Right ventricle myocardium inferior (tissue), 1 donor: ENCODE measurements at regions not wholly inside any gene's neighbourhood (a gene's known extent, or its start where the extent isn't known, plus 50 kb on each side); places are given as distances from the start of the nearest gene placed in this dataset.
A peak's percentile ranks its signal among the peaks of the same experiment; 100 is the strongest.

ENCODE experiments used
- ATAC-seq: fragments of 200-7000 bp; cut with Tn5 transposase; one replicate; pipeline ENCODE4 v1.9.1; 2020; ENCODE audit warnings: mild to moderate bottlenecking, moderate library complexity
- DNase-seq: peaks from one replicate; pipeline ENCODE4 v3.0.0; 2021; ENCODE audit errors: missing footprints
- intact Hi-C: fragments of 100-400 bp; cut with DNase I; formaldehyde crosslinking; loops from one replicate; pipeline ENCODE4 v1.11.0; 2022
- donor health status: DM: no; HTN: yes; CAD: no; lungs with severe emphysema.

DNA sequence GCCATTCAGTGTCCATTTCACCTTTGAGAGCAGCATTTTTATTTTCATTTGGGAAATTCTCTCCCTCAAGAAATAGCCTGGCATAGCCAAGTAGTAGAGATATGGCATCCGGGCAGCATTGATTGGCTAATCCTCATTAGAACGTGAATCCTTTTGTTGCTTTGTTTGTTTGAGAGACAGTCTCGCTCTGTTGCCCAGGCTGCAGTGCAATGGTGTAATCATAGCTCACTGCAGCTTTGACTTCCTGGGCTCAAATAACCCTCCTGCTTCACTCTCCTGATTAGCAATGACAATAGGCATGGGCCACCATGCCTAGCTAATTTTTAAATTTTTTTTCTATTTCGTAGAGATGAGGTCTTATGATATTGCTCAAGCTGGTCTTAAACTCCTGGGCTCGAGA is 1174.9 kb upstream of the AUTS2 start:
- intact Hi-C loops = loop anchor here (10.0 kb wide), 1 partner anchor 239 kb away; no protein-coding TSS in a partner anchor
- DNase-seq (no peak), ATAC-seq (no peak)

DNA sequence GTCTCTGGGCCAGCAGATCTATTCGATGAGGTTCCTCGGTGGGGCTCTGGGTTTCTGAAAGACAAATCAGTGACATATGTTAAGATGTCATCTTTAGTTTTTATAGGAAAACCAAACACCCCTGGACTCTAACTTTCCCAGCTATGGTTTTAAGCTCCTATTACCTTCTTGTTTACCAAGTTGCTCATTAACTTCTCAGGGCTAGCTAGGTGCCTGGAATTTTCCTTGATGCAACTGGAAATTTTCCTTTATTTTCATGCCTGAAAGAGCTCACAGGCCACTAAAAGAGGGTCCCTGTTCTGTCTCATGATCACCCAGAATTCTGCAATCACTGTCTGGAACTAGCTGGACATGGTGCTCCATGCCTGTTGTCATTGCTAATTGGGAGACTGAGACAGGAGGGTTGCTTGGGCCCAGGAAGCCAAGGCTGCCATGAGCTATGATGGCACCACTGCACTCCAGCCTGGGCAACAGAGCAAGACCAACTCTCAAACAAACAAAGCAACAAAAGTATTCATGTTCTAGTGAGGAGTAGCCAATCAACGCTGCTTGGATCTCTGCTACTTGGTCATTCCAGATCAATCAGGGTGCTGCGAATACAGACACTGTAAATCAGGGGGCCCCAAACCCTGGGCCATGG is 1173.5 kb upstream of the AUTS2 start:
- ATAC-seq (no peak), DNase-seq (no peak)
- intact Hi-C loops = loop anchor here (10.0 kb wide), 1 partner anchor 240 kb away; no protein-coding TSS in a partner anchor

DNA sequence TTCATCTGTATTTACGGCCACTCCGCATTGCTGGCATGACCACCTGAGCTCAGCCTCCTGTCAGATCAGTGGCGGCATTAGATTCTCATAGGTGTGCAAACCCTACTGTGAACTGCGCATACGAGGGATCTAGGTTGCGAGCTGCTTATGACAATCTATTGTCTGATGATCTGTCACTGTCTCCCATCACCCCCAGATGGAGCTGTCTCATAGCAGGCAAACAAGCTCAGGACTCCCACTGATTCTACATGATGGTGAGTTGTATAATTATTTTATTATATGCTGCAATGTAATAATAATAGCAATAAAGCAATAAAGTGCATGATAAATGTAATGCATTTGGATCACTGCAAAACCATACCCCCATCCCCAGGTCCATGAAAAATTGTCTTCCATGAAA is 1172.9 kb upstream of the AUTS2 start:
- intact Hi-C loops = loop anchor here (10.0 kb wide), 1 partner anchor 241 kb away; no protein-coding TSS in a partner anchor
- DNase-seq (no peak), ATAC-seq (no peak)

DNA sequence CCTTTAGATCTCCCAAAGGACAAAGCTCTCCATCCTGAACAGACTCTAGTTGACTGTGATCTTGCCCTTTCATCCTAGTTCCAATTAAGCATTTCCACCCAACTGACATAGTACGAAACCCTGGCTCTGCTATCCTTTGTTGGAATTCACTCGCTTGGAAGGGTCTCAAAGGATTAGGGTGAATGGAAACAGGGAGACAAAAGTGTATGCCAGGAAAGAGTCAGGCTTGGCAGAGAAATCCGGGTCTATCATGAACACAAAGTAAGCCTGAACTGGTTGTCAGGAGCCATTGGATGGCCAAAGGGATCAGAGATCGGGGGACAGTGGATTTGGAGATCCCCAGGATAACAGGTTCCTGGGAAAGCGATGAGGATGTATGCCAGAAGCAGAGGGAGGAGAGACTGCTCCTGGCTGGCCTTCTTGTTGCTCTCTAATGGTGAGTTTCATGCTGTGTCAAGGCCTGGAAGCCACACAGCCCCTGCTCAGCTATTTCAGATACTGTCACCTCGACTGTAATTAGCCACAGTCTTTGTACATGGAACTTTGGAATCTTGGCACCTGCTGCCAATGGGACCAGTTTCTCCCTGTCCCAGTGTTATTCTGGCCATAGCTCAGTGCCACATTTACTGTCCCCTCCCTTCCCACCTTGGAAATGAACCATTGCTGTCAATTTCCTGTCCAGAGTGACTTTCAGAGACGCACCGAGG is 1168.7 kb upstream of the AUTS2 start:
- no peak for DNase-seq
- peak; percentile 79 for ATAC-seq
- intact Hi-C loops = loop anchor here (10.0 kb wide), 1 partner anchor 245 kb away; no protein-coding TSS in a partner anchor

- DNase-seq (no peak), ATAC-seq (peak; percentile 24)
- intact Hi-C loops = no loop called here
Measured at GRCh38 chr7:68432585-68432984, 1165.7 kb upstream of the AUTS2 start.

DNA sequence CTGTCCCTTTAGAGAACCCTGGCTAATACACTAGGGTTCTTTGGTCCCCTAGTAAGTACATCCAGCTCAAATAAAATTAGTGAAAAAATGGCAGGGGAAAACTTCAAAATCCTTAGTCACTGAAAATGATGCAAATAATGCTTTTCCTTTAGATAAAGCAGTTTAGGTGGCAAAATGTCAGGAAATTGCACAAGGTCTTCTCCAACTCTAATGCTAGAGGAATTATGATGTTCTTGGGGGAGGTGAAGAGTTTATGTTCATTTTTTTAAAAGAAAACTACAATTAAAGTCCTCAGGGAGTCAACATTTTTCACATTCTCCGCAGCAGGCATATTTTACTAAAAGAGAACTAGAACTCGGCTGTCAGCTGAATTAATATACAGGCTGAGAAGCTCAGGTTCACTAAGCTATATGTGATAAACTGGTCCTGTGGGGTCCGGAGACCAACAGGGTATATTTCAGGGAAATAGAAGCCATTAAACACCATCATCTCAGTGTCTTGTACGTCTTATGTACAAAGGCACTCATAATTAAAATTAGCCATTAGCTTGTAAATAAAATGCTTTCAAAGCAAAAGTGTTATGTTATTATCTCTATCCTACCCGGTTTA is 1164.7 kb upstream of the AUTS2 start:
- no peak for ATAC-seq
- intact Hi-C loops = no loop called here
- DNase-seq = no peak

DNA sequence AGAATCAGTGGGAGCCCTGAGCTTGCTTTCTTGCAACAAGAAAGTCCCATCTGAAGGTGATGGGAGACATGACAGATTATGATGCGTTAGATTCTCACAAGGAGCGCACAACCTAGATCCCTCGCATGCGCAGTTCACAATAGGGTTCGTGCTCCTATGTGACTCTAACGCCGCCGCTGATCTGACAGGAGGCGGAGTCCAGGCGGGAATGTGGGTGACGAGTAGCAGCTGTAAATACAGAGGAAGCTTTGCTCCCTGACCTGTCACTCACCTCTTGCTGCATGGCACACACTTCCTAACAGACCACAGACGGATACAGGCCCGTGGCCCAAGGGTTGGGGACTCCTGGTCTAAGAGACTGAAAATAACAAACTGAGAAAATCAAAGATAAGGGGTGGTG is 1163.4 kb upstream of the AUTS2 start:
- intact Hi-C loops = no loop called here
- ATAC-seq = no peak
- no peak for DNase-seq

DNA sequence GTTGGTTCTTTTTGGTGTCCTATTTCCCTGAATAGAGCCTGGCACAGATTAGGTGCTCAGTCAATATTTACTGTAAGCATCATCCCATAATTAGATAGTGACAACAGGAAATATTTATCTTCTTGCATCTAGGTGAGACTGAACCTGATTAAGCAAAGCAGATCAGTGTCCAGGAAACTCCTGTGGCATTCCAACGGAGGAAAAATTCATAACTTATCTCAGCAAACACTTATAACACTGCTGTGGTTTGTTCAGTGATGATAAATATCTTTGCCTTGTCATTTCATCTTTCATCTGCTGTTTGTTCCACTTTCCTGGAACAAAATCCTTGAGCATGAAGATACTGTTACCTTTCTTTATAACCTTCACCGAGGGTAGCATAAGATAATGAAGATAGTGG is 1160.3 kb upstream of the AUTS2 start:
- intact Hi-C loops = no loop called here
- DNase-seq = no peak
- ATAC-seq = no peak

GRCh38 chr7:68438811-68439210 is 1159.5 kb upstream of the AUTS2 start:
- intact Hi-C loops = no loop called here
- DNase-seq = no peak
- no peak for ATAC-seq

DNA sequence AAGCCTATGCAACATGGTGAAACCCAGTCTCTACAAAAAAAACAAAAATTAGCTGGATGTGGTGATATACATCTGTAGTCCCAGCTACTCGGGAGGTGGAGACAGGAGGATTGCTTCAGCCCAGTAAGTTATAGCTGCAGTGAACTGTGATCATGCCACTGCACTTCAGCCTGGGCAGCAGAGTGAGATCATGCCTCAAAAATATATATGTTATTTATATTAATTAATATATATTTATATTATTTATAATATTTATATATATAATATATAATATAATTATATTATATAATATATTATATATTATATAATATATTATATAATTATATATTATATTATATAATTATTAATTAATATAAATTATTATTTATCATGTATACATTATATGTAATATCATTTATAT is 1158.4 kb upstream of the AUTS2 start:
- intact Hi-C loops = no loop called here
- ATAC-seq (no peak), DNase-seq (no peak)

- ATAC-seq = no peak
- intact Hi-C loops = no loop called here
- no peak for DNase-seq
Measured at GRCh38 chr7:68440866-68441265, 1157.4 kb upstream of the AUTS2 start.

- ATAC-seq (no peak), DNase-seq (no peak)
- intact Hi-C loops = no loop called here
Measured at GRCh38 chr7:68441645-68442044, 1156.6 kb upstream of the AUTS2 start.

DNA sequence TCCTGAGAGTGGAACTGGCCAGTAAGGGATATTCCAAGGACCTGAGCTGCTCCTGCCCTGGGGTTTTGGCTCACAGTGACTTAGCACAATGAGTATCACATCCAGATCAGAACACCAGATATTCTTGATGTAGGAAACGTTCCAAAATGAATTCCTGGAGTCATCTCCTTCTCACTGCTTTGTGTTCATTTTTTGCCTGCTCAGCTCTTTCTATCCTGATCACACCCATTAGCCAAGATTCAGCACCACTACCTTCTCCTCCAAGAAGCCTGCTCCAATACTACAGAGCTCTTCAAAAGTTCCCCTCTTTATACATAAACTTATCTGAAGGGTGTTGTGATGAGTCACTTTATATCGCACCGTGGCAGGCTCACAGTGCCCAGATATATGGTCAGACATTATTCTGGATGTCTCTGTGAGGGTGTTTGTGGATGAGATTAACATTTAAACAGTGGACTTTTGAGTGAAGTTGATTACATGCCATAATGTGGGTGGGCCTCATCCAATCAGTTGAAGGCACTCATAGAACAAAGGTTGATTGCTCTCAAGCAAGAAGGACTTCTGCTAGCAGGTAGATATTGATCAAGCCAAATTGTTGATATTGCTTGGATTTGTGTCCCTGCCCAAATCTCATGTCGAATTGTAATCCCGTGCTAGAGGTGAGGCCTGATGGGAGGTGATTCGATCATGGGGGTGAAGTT is 1155.2 kb upstream of the AUTS2 start:
- ATAC-seq (no peak), DNase-seq (no peak)
- intact Hi-C loops = no loop called here

DNA sequence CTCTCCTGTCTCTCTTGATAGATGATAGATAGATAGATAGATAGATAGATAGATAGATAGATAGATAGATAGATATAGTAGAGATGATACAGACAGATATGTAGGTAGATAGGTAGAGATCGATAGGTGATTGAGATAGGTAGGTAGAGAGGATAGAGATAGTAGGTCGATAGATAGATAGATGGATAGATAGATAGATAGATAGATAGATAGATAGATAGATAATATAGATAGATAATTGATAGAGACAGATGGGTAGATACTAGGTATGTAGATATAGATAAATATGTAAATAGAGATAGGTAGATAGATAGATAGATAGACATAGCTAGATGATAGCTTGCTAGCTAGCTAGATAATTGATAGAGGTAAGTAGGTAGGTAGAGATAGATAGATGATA is 1154.2 kb upstream of the AUTS2 start:
- DNase-seq (no peak), ATAC-seq (no peak)
- intact Hi-C loops = no loop called here

DNA sequence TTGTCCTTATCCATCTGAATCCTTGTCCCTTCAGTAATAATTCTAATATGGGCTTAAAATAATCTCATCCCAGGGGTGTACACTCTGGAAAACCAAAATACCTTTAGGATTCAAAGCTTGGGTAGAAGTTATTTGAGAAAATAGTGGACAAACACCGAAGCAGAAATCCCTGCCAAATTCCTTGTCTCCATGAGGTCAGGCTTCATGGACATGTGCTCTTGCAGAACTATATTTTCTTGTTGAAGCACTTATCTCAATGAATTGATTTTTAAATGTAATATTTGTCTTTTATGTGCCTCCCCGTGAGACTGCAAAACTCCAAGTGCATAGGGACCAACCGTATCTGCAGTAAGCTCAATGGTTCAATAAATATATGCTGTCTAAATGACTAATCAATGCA is 1153.3 kb upstream of the AUTS2 start:
- intact Hi-C loops = no loop called here
- no peak for ATAC-seq

GRCh38 chr7:68446183-68446582 is 1152.1 kb upstream of the AUTS2 start:
- no peak for ATAC-seq
- intact Hi-C loops = no loop called here

More for the DNA sequence above, 1153.3 kb upstream of the AUTS2 start:
- DNase-seq = no peak

DNA sequence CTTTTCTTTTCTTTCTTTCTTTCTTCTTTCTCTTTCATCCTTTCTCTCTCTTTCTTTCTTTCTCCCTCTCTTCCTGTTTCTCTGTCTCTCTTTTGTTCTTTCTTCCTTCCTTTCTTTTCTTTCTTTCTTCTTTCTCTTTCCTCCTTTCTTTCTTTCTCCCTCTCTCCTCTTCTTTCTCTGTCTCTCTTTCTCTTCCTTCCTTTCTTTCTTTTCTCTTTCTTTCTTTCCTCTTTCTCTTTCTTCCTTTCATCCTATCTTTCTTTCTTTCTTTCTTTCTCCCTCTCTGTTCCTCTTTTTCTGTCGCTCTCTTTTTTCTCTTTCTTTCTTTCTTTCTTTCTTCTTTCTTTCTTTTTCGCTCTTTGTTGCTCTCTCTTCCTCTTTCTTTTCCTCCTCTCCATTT is 1149.2 kb upstream of the AUTS2 start:
- intact Hi-C loops = no loop called here
- DNase-seq = no peak
- no peak for ATAC-seq

More at GRCh38 chr7:68446183-68446582, 1152.1 kb upstream of the AUTS2 start:
- DNase-seq = no peak

GRCh38 chr7:68449816-68450215 is 1148.5 kb upstream of the AUTS2 start:
- DNase-seq (no peak), ATAC-seq (no peak)
- intact Hi-C loops = no loop called here

- intact Hi-C loops = no loop called here
- no peak for ATAC-seq
Measured at GRCh38 chr7:68454931-68455330, 1143.3 kb upstream of the AUTS2 start.

GRCh38 chr7:68456469-68456868 is 1141.8 kb upstream of the AUTS2 start:
- intact Hi-C loops = no loop called here
- ATAC-seq = no peak
- DNase-seq = no peak

More at GRCh38 chr7:68454931-68455330, 1143.3 kb upstream of the AUTS2 start:
- no peak for DNase-seq
